Neural cell (in vitro differentiated cells): ENCODE measurements at regions not wholly inside any gene's neighbourhood (a gene's known extent, or its start where the extent isn't known, plus 50 kb on each side); places are given as distances from the start of the nearest gene placed in this dataset.

Experiments used
- CTCF ChIP-seq: fragments of 450-650 bp; IDR thresholded peaks from 2 replicates; pipeline ENCODE4 v1.5.1; 2014; ENCODE audit warnings: antibody characterized with exemption, mild to moderate bottlenecking, moderate library complexity; ENCODE audit not compliant: poor library complexity, severe bottlenecking
- MXI1 ChIP-seq: fragments of 450-650 bp; conservative IDR thresholded peaks from 2 replicates; pipeline ENCODE4 v1.6.1; 2014; ENCODE audit warnings: antibody characterized with exemption, mild to moderate bottlenecking; ENCODE audit not compliant: poor library complexity, severe bottlenecking

GRCh38 chr4:79657379-79657778, 249.4 kb upstream of the GK2 start:
- TF ChIP-seq MXI1 (no peak), CTCF (no peak)
